Spleen (tissue), 7 donors: ENCODE measurements at regions not wholly inside any gene's neighbourhood (a gene's known extent, or its start where the extent isn't known, plus 50 kb on each side); places are given as distances from the start of the nearest gene placed in this dataset.

Experiments used
- CTCF ChIP-seq, 11 experiments: fragments of 200-600 bp in 7 of 11; fragments of 450-650 bp in 4 of 11; sonication (generic) in 4 of 11; IDR thresholded peaks in 8 of 11; conservative IDR thresholded peaks in 3 of 11; 1 replicate in 7 of 11; 2 replicates in 4 of 11; pipeline versions ENCODE4 v1.4.0 to v1.8.0; 2016 to 2021; ENCODE audit warnings: antibody characterized with exemption in 11 of 11, inconsistent platforms in 4 of 11, mild to moderate bottlenecking in 1 of 11
- POLR2A ChIP-seq, 3 donors: fragments of 450-650 bp; IDR thresholded peaks; one replicate each; pipeline ENCODE4 v1.5.1; 2017; ENCODE audit warnings: antibody characterized with exemption in 3 of 3, mild to moderate bottlenecking in 1 of 3
- donor health status: DM: no; HTN: no; CAD: no; lungs with moderate emphysema.
- donor health status: DM: no; HTN: no; CAD: no.
- donor health status: DM: no; HTN: no; CAD: no.

GRCh38 chr12:43208627-43209026, 343.4 kb downstream of the ADAMTS20 start:
- TF ChIP-seq POLR2A (IDR thresholded peaks at IDR 0.05) (no peak), CTCF (IDR thresholded peaks at IDR 0.05 in 8 of 11, conservative IDR thresholded peaks at IDR 0.05 in 3 of 11) (no peak)
